ENCODE measurements at regions not wholly inside any gene's neighbourhood (a gene's known extent, or its start where the extent isn't known, plus 50 kb on each side); places are given as distances from the start of the nearest gene placed in this dataset.

GRCh38 chr2:106724301-106724794 lies 161.6 kb downstream of the ST6GAL2 start:
- no peak overlapping the region for H3K4me3 Mint-ChIP-seq
- H3K36me3 Mint-ChIP-seq (ENCODE audit: low read depth), result peaks cover 27% of the 10 kb centered on the region
- peaks cover 44% of the 10 kb centered on the region for H3K9me3 Mint-ChIP-seq
- H3K27ac Mint-ChIP-seq, result no peak overlapping the region
- no peaks in the 10 kb centered on the region for H3K4me1 Mint-ChIP-seq
- DNase-seq, result no peak
- no peak for TF ChIP-seq CTCF (IDR thresholded peaks at IDR 0.05)
- peaks cover 2% of the 10 kb centered on the region for H3K27me3 Mint-ChIP-seq (ENCODE audit: low read depth, poor library complexity)

GRCh38 chr2:106734165-106734564 lies 151.8 kb downstream of the ST6GAL2 start:
- Mint-ChIP-seq H3K9me3 (peaks cover 32% of the 10 kb centered on the region), H3K36me3 (ENCODE audit: low read depth) (peaks cover 5% of the 10 kb centered on the region), H3K4me1 (no peaks in the 10 kb centered on the region), H3K27ac (no peak overlapping the region), H3K27me3 (ENCODE audit: low read depth, poor library complexity) (peaks cover 5% of the 10 kb centered on the region), H3K4me3 (no peak overlapping the region)
- TF ChIP-seq CTCF (IDR thresholded peaks at IDR 0.05), result no peak
- DNase-seq, result no peak

GRCh38 chr2:106735807-106736206 lies 150.2 kb downstream of the ST6GAL2 start:
- Mint-ChIP-seq H3K27ac (no peak overlapping the region), H3K27me3 (ENCODE audit: low read depth, poor library complexity) (peaks cover 5% of the 10 kb centered on the region), H3K36me3 (ENCODE audit: low read depth) (peaks cover 5% of the 10 kb centered on the region), H3K4me3 (no peak overlapping the region), H3K9me3 (peaks cover 32% of the 10 kb centered on the region), H3K4me1 (no peaks in the 10 kb centered on the region)
- TF ChIP-seq CTCF (IDR thresholded peaks at IDR 0.05), result no peak
- no peak for DNase-seq

GRCh38 chr2:106736221-106736620 lies 149.7 kb downstream of the ST6GAL2 start:
- no peak overlapping the region for H3K4me3 Mint-ChIP-seq
- peaks cover 5% of the 10 kb centered on the region for H3K36me3 Mint-ChIP-seq (ENCODE audit: low read depth)
- H3K27ac Mint-ChIP-seq, result no peak overlapping the region
- TF ChIP-seq CTCF (IDR thresholded peaks at IDR 0.05), result no peak
- peaks cover 5% of the 10 kb centered on the region for H3K27me3 Mint-ChIP-seq (ENCODE audit: low read depth, poor library complexity)
- no peak for DNase-seq
- H3K4me1 Mint-ChIP-seq, result no peaks in the 10 kb centered on the region
- peaks cover 32% of the 10 kb centered on the region for H3K9me3 Mint-ChIP-seq

GRCh38 chr2:106745468-106745867 lies 140.5 kb downstream of the ST6GAL2 start:
- DNase-seq, result peak; percentile 9
- Mint-ChIP-seq H3K4me1 (peaks cover 29% of the 10 kb centered on the region), H3K9me3 (no peaks in the 10 kb centered on the region), H3K4me3 (no peak overlapping the region), H3K27me3 (ENCODE audit: low read depth, poor library complexity) (no peaks in the 10 kb centered on the region), H3K27ac (peak overlapping the region; percentile 49), H3K36me3 (ENCODE audit: low read depth) (no peaks in the 10 kb centered on the region)
- TF ChIP-seq CTCF (IDR thresholded peaks at IDR 0.05), result no peak

- peak overlapping the region; percentile 58 for H3K27ac Mint-ChIP-seq
- no peaks in the 10 kb centered on the region for H3K27me3 Mint-ChIP-seq (ENCODE audit: low read depth, poor library complexity)
- H3K4me1 Mint-ChIP-seq, result peaks cover 26% of the 10 kb centered on the region
- no peak overlapping the region for H3K4me3 Mint-ChIP-seq
- TF ChIP-seq CTCF (IDR thresholded peaks at IDR 0.05), result no peak
- H3K36me3 Mint-ChIP-seq (ENCODE audit: low read depth), result no peaks in the 10 kb centered on the region
- peaks cover 14% of the 10 kb centered on the region for H3K9me3 Mint-ChIP-seq
- peak; percentile 18 for DNase-seq
These were observed 136.1 kb downstream of the ST6GAL2 start for GRCh38 chr2:106749823-106750222.

Measured in nephron progenitor cell (in vitro differentiated cells).